ENCODE measurements at regions not wholly inside any gene's neighbourhood (a gene's known extent, or its start where the extent isn't known, plus 50 kb on each side); places are given as distances from the start of the nearest gene placed in this dataset.

- no peak overlapping the region for H3K27ac ChIP-seq
- H3K9me3 ChIP-seq, result no peaks in the 10 kb centered on the region
- DNase-seq (no peak), ATAC-seq (ENCODE audit: low FRiP score in 2 of 2) (no peak)
- no peaks in the 10 kb centered on the region for H3K36me3 ChIP-seq
- no peak for TF ChIP-seq EP300 (IDR thresholded peaks at IDR 0.05)
- TF ChIP-seq POLR2AphosphoS5 (IDR thresholded peaks at IDR 0.05), result no peak
- TF ChIP-seq POLR2A (IDR thresholded peaks at IDR 0.05), result no peak
- TF ChIP-seq CTCF (IDR thresholded peaks at IDR 0.05), result no peak
- no peak overlapping the region for H3K4me3 ChIP-seq
- no peaks in the 10 kb centered on the region for H3K4me1 ChIP-seq
- no peaks in the 10 kb centered on the region for H3K27me3 ChIP-seq
Observed at GRCh38 chr4:14188214-14188613, 560.7 kb upstream of the BOD1L1 start.

- no peak for ATAC-seq (ENCODE audit: low FRiP score in 2 of 2)
- WGBS, 2 donors, result 59 to 78% methylated on average over 1 of the region's 1 CpG
- TF ChIP-seq CTCF (IDR thresholded peaks at IDR 0.05) (no peak), POLR2A (IDR thresholded peaks at IDR 0.05) (no peak), EP300 (IDR thresholded peaks at IDR 0.05) (no peak), POLR2AphosphoS5 (IDR thresholded peaks at IDR 0.05) (no peak)
- H3K27me3 ChIP-seq, result no peaks in the 10 kb centered on the region
- no peaks in the 10 kb centered on the region for H3K9me3 ChIP-seq
- H3K36me3 ChIP-seq, result no peaks in the 10 kb centered on the region
- H3K4me3 ChIP-seq, result no peak overlapping the region
- H3K27ac ChIP-seq, result no peak overlapping the region
- no peaks in the 10 kb centered on the region for H3K4me1 ChIP-seq
- no peak for DNase-seq
Observed at GRCh38 chr4:14193601-14194000, 566.1 kb upstream of the BOD1L1 start.

- no peaks in the 10 kb centered on the region for H3K4me1 ChIP-seq
- ATAC-seq (ENCODE audit: low FRiP score in 2 of 2), result no peak
- no peaks in the 10 kb centered on the region for H3K9me3 ChIP-seq
- H3K27ac ChIP-seq, result no peak overlapping the region
- no peak overlapping the region for H3K4me3 ChIP-seq
- no peaks in the 10 kb centered on the region for H3K27me3 ChIP-seq
- WGBS, 2 donors, result 16 to 17% methylated on average over 7 of the region's 7 CpGs
- TF ChIP-seq CTCF (IDR thresholded peaks at IDR 0.05) (no peak), POLR2AphosphoS5 (IDR thresholded peaks at IDR 0.05) (no peak), POLR2A (IDR thresholded peaks at IDR 0.05) (no peak), EP300 (IDR thresholded peaks at IDR 0.05) (no peak)
- H3K36me3 ChIP-seq, result no peaks in the 10 kb centered on the region
- DNase-seq, result peak in 1 of 2 donors; percentile 24
Observed at GRCh38 chr4:14196131-14196530, 568.6 kb upstream of the BOD1L1 start.

GRCh38 chr4:14215116-14215770, 587.7 kb upstream of the BOD1L1 start:
- no peak overlapping the region for H3K27ac ChIP-seq
- no peak overlapping the region for H3K4me3 ChIP-seq
- TF ChIP-seq CTCF (IDR thresholded peaks at IDR 0.05), result no peak
- TF ChIP-seq POLR2AphosphoS5 (IDR thresholded peaks at IDR 0.05), result no peak
- TF ChIP-seq EP300 (IDR thresholded peaks at IDR 0.05), result no peak
- TF ChIP-seq POLR2A (IDR thresholded peaks at IDR 0.05), result no peak
- DNase-seq (no peak), ATAC-seq (ENCODE audit: low FRiP score in 2 of 2) (no peak)
- no peaks in the 10 kb centered on the region for H3K9me3 ChIP-seq
- no peaks in the 10 kb centered on the region for H3K4me1 ChIP-seq
- no peaks in the 10 kb centered on the region for H3K36me3 ChIP-seq
- H3K27me3 ChIP-seq, result no peaks in the 10 kb centered on the region
- WGBS, 2 donors, result 89 to 90% methylated on average over 6 of the region's 6 CpGs

- TF ChIP-seq POLR2AphosphoS5 (IDR thresholded peaks at IDR 0.05) (no peak), POLR2A (IDR thresholded peaks at IDR 0.05) (no peak), CTCF (IDR thresholded peaks at IDR 0.05) (no peak), EP300 (IDR thresholded peaks at IDR 0.05) (no peak)
- no peak overlapping the region for H3K27ac ChIP-seq
- no peaks in the 10 kb centered on the region for H3K36me3 ChIP-seq
- ATAC-seq (ENCODE audit: low FRiP score in 2 of 2) (no peak), DNase-seq (no peak)
- no peak overlapping the region for H3K4me3 ChIP-seq
- H3K27me3 ChIP-seq, result no peaks in the 10 kb centered on the region
- H3K4me1 ChIP-seq, result no peaks in the 10 kb centered on the region
- H3K9me3 ChIP-seq, result no peaks in the 10 kb centered on the region
- WGBS, 2 donors, result 77 to 78% methylated on average over 3 of the region's 3 CpGs
Observed at GRCh38 chr4:14217401-14217800, 589.9 kb upstream of the BOD1L1 start.
